ENCODE measurements at regions not wholly inside any gene's neighbourhood (a gene's known extent, or its start where the extent isn't known, plus 50 kb on each side); places are given as distances from the start of the nearest gene placed in this dataset.

GRCh38 chr6:231779-232178 is 60.5 kb upstream of the DUSP22 start:
- no peak for DNase-seq
- peaks cover 3% of the 10 kb centered on the region for H3K27me3 Mint-ChIP-seq (ENCODE audit: insufficient read depth, unreplicated experiment)
- no peaks in the 10 kb centered on the region for H3K9me3 Mint-ChIP-seq (ENCODE audit: unreplicated experiment)
- POLR2A ChIA-PET: no interaction called here
- BruUV-seq (replicated peaks): no TSS peak
- intact Hi-C loops (cut with micrococcal nuclease; ENCODE audit: unreplicated experiment): no loop called here
- Histone ChIP-seq H3K9me3 (no peaks in the 10 kb centered on the region), H3K27me3 (replicated peaks; ENCODE audit: control insufficient read depth, insufficient read depth, low read length) (no peaks in the 10 kb centered on the region), H3K4me3 (ENCODE audit: low read depth, low read length) (no peak overlapping the region), H3K4me1 (no peaks in the 10 kb centered on the region), H3K36me3 (ENCODE audit: control insufficient read depth, insufficient read depth, low read length) (no peaks in the 10 kb centered on the region)
- TF ChIP-seq, protein P1, sequence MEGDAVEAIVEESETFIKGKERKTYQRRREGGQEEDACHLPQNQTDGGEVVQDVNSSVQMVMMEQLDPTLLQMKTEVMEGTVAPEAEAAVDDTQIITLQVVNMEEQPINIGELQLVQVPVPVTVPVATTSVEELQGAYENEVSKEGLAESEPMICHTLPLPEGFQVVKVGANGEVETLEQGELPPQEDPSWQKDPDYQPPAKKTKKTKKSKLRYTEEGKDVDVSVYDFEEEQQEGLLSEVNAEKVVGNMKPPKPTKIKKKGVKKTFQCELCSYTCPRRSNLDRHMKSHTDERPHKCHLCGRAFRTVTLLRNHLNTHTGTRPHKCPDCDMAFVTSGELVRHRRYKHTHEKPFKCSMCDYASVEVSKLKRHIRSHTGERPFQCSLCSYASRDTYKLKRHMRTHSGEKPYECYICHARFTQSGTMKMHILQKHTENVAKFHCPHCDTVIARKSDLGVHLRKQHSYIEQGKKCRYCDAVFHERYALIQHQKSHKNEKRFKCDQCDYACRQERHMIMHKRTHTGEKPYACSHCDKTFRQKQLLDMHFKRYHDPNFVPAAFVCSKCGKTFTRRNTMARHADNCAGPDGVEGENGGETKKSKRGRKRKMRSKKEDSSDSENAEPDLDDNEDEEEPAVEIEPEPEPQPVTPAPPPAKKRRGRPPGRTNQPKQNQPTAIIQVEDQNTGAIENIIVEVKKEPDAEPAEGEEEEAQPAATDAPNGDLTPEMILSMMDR (IDR thresholded peaks at IDR 0.05; ENCODE audit: insufficient read depth in 1 of 2, low read depth in 1 of 2, low read length in 1 of 2, severe bottlenecking in 1 of 2, unreplicated experiment in 1 of 2): no peak
- CTCF ChIA-PET: no interaction called here
- H3K27ac Mint-ChIP-seq (ENCODE audit: unreplicated experiment): no peak overlapping the region
- no peak overlapping the region for H3K4me3 Mint-ChIP-seq (ENCODE audit: unreplicated experiment)
- H3K36me3 Mint-ChIP-seq (ENCODE audit: insufficient read depth, unreplicated experiment): no peaks in the 10 kb centered on the region
- no peaks in the 10 kb centered on the region for H3K4me1 Mint-ChIP-seq (ENCODE audit: low read depth, unreplicated experiment)

- H3K4me3 ChIP-seq (ENCODE audit: low read depth, low read length): no peak overlapping the region
- Mint-ChIP-seq H3K4me1 (ENCODE audit: low read depth, unreplicated experiment) (no peaks in the 10 kb centered on the region), H3K27me3 (ENCODE audit: insufficient read depth, unreplicated experiment) (peaks cover 4% of the 10 kb centered on the region), H3K9me3 (ENCODE audit: unreplicated experiment) (no peaks in the 10 kb centered on the region), H3K4me3 (ENCODE audit: unreplicated experiment) (no peak overlapping the region), H3K36me3 (ENCODE audit: insufficient read depth, unreplicated experiment) (no peaks in the 10 kb centered on the region), H3K27ac (ENCODE audit: unreplicated experiment) (no peak overlapping the region)
- BruUV-seq (replicated peaks): no TSS peak
- no peaks in the 10 kb centered on the region for H3K27me3 ChIP-seq (replicated peaks; ENCODE audit: control insufficient read depth, insufficient read depth, low read length)
- no peaks in the 10 kb centered on the region for H3K4me1 ChIP-seq
- H3K9me3 ChIP-seq: no peaks in the 10 kb centered on the region
- ChIA-PET POLR2A (no interaction called here), CTCF (no interaction called here)
- intact Hi-C loops (cut with micrococcal nuclease; ENCODE audit: unreplicated experiment): no loop called here
- TF ChIP-seq, protein P1 (IDR thresholded peaks at IDR 0.05; ENCODE audit: insufficient read depth in 1 of 2, low read depth in 1 of 2, low read length in 1 of 2, severe bottlenecking in 1 of 2, unreplicated experiment in 1 of 2): no peak
- no peak for DNase-seq
- H3K36me3 ChIP-seq (ENCODE audit: control insufficient read depth, insufficient read depth, low read length): no peaks in the 10 kb centered on the region
These were observed 59.2 kb upstream of the DUSP22 start for GRCh38 chr6:232982-233640.

DNA sequence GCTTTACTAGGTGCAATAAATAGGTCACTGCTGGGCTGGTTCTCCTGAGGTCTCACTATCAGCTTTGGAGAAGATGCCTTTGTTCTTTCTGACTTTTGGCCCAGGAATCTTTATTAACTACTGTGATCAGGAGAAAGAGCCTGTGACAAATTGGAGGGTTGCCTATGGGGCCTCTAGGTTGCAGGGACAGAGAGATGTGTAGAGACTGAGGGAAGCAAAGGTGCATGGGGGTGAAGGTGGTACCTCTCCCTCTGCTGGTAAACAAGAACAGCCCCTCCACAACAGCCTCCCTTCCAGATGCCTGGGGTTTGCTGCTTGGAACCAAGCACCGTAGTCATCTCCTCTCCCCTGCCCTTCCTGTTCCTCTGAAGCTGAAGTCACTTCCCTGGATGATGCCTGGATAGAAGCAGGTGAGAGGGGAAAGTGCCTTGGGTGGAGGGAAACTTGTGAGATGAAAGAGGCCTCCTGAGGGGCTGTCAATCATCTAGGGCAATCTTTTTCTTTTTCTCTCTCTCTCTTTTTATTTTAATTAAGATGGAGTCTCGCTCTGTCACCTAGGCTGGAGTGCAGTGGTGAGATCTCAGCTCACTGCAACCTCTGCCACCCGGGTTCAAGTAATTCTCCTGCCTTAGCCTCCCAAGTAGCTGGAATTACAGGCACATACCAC is 57.4 kb upstream of the DUSP22 start:
- TF ChIP-seq, protein P1 (IDR thresholded peaks at IDR 0.05; ENCODE audit: insufficient read depth in 1 of 2, low read depth in 1 of 2, low read length in 1 of 2, severe bottlenecking in 1 of 2, unreplicated experiment in 1 of 2): no peak
- no TSS peak for BruUV-seq (replicated peaks)
- no peak overlapping the region for H3K27ac Mint-ChIP-seq (ENCODE audit: unreplicated experiment)
- H3K27me3 Mint-ChIP-seq (ENCODE audit: insufficient read depth, unreplicated experiment): peaks cover 5% of the 10 kb centered on the region
- H3K4me3 Mint-ChIP-seq (ENCODE audit: unreplicated experiment): no peak overlapping the region
- Histone ChIP-seq H3K36me3 (ENCODE audit: control insufficient read depth, insufficient read depth, low read length) (no peaks in the 10 kb centered on the region), H3K27me3 (replicated peaks; ENCODE audit: control insufficient read depth, insufficient read depth, low read length) (no peaks in the 10 kb centered on the region), H3K9me3 (no peaks in the 10 kb centered on the region), H3K4me1 (no peaks in the 10 kb centered on the region), H3K4me3 (ENCODE audit: low read depth, low read length) (no peak overlapping the region)
- CTCF ChIA-PET: no interaction called here
- no peak for DNase-seq
- intact Hi-C loops (cut with micrococcal nuclease; ENCODE audit: unreplicated experiment): no loop called here
- H3K36me3 Mint-ChIP-seq (ENCODE audit: insufficient read depth, unreplicated experiment): no peaks in the 10 kb centered on the region
- no peaks in the 10 kb centered on the region for H3K4me1 Mint-ChIP-seq (ENCODE audit: low read depth, unreplicated experiment)
- POLR2A ChIA-PET: no interaction called here
- no peaks in the 10 kb centered on the region for H3K9me3 Mint-ChIP-seq (ENCODE audit: unreplicated experiment)
